Skin of body (tissue), 1 donor: ENCODE measurements at regions not wholly inside any gene's neighbourhood (a gene's known extent, or its start where the extent isn't known, plus 50 kb on each side); places are given as distances from the start of the nearest gene placed in this dataset.
"Not testable (repeated sequence)": the region's sequence is repeated elsewhere in the genome, so short reads cannot be mapped to it uniquely, and the experiment has no call there.

Source experiments
- DNase-seq: peaks from one replicate; lab custom pipeline; 2025; lab: John Stamatoyannopoulos, UW

GRCh38 chr11:130979386-130979972 lies 63.2 kb upstream of the SNX19 start:
- no peak for DNase-seq

GRCh38 chr11:130980071-130980862 lies 64.0 kb upstream of the SNX19 start:
- DNase-seq: no peak

- not testable (repeated sequence) for DNase-seq
Observed at GRCh38 chr11:130984241-130984640, 68.0 kb upstream of the SNX19 start.

GRCh38 chr11:130992788-130993187 lies 76.5 kb upstream of the SNX19 start:
- no peak for DNase-seq

- no peak for DNase-seq
Observed at GRCh38 chr11:130994043-130994442, 77.8 kb upstream of the SNX19 start.

GRCh38 chr11:130995266-130995665 lies 79.0 kb upstream of the SNX19 start:
- DNase-seq: no peak

GRCh38 chr11:130997278-130997677 lies 81.0 kb upstream of the SNX19 start:
- DNase-seq: no peak

- DNase-seq: no peak
Observed at GRCh38 chr11:130999086-130999485, 82.8 kb upstream of the SNX19 start.

GRCh38 chr11:130999992-131000770 lies 83.9 kb upstream of the SNX19 start:
- no peak for DNase-seq

GRCh38 chr11:131002145-131002544 lies 85.9 kb upstream of the SNX19 start:
- DNase-seq: no peak

- no peak for DNase-seq
Observed at GRCh38 chr11:131005829-131006228, 89.5 kb upstream of the SNX19 start.

GRCh38 chr11:131025020-131025419 lies 108.7 kb upstream of the SNX19 start:
- DNase-seq: no peak

- DNase-seq: no peak
Observed at GRCh38 chr11:131025421-131026125, 109.3 kb upstream of the SNX19 start.

- DNase-seq: no peak
Observed at GRCh38 chr11:131027491-131027890, 111.2 kb upstream of the SNX19 start.

- DNase-seq: no peak
Observed at GRCh38 chr11:131033151-131033651, 116.9 kb upstream of the SNX19 start.

GRCh38 chr11:131036514-131036913 lies 120.2 kb upstream of the SNX19 start:
- no peak for DNase-seq

- no peak for DNase-seq
Observed at GRCh38 chr11:131037873-131038272, 121.6 kb upstream of the SNX19 start.

- DNase-seq: no peak
Observed at GRCh38 chr11:131038597-131038996, 122.3 kb upstream of the SNX19 start.

- DNase-seq: no peak
Observed at GRCh38 chr11:131041331-131042040, 125.2 kb upstream of the SNX19 start.

- DNase-seq: no peak
Observed at GRCh38 chr11:131042041-131042390, 125.7 kb upstream of the SNX19 start.

- DNase-seq: no peak
Observed at GRCh38 chr11:131043251-131043650, 127.0 kb upstream of the SNX19 start.
